Trophoblast cell (in vitro differentiated cells and primary cell): ENCODE measurements at regions not wholly inside any gene's neighbourhood (a gene's known extent, or its start where the extent isn't known, plus 50 kb on each side); places are given as distances from the start of the nearest gene placed in this dataset.

Source experiments
- DNase-seq, 2 donors: peaks; one replicate each; pipeline ENCODE4 v3.0.0-alpha.2; 2016
- H2AFZ ChIP-seq: 2 replicates; pipeline ENCODE4 v1.6.1; 2013; ENCODE audit warnings: low read length, moderate library complexity, mild to moderate bottlenecking; ENCODE audit not compliant: insufficient read depth, poor library complexity
- H2AK5ac ChIP-seq: 2 replicates; pipeline ENCODE4 v1.6.1; 2013; ENCODE audit warnings: mild to moderate bottlenecking, low read length
- H2BK120ac ChIP-seq: 2 replicates; pipeline ENCODE4 v1.6.1; 2013; ENCODE audit warnings: low read length, mild to moderate bottlenecking, moderate library complexity; ENCODE audit not compliant: insufficient read depth, poor library complexity
- H2BK12ac ChIP-seq: 2 replicates; pipeline ENCODE4 v1.6.1; 2013; ENCODE audit warnings: mild to moderate bottlenecking, low read length, moderate library complexity
- H2BK5ac ChIP-seq: 2 replicates; pipeline ENCODE4 v1.6.1; 2013; ENCODE audit warnings: low read length, low read depth, moderate library complexity, mild to moderate bottlenecking; ENCODE audit not compliant: poor library complexity
- H3K14ac ChIP-seq: 2 replicates; pipeline ENCODE4 v1.6.1; 2013; ENCODE audit warnings: mild to moderate bottlenecking, low read length
- H3K18ac ChIP-seq: 2 replicates; pipeline ENCODE4 v1.6.1; 2013; ENCODE audit warnings: mild to moderate bottlenecking, low read length
- H3K23ac ChIP-seq: 2 replicates; pipeline ENCODE4 v1.6.1; 2013; ENCODE audit warnings: low read length
- H3K27ac ChIP-seq: 2 replicates; pipeline ENCODE4 v1.5.1; 2013; ENCODE audit warnings: low read depth, mild to moderate bottlenecking, inconsistent platforms, low read length, moderate library complexity
- H3K27me3 ChIP-seq: 2 replicates; pipeline ENCODE4 v1.6.1; 2013; ENCODE audit warnings: inconsistent platforms, mild to moderate bottlenecking, low read length, moderate library complexity; ENCODE audit not compliant: insufficient read depth
- H3K36me3 ChIP-seq, 2 experiments: 1 replicate in 1 of 2; 2 replicates in 1 of 2; pipeline ENCODE4 v1.6.1; 2013; ENCODE audit warnings: low read length in 2 of 2, mild to moderate bottlenecking in 2 of 2, moderate library complexity in 1 of 2; ENCODE audit not compliant: insufficient read depth in 2 of 2, control insufficient read depth in 1 of 2
- H3K4ac ChIP-seq: 2 replicates; pipeline ENCODE4 v1.6.1; 2013; ENCODE audit warnings: low read depth, mild to moderate bottlenecking, low read length, moderate library complexity
- H3K4me1 ChIP-seq, 2 experiments: 1 replicate in 1 of 2; 2 replicates in 1 of 2; pipeline ENCODE4 v1.6.1; 2013; ENCODE audit warnings: low read length in 2 of 2, mild to moderate bottlenecking in 2 of 2, moderate library complexity in 1 of 2; ENCODE audit not compliant: insufficient read depth in 2 of 2, control insufficient read depth in 1 of 2
- H3K4me2 ChIP-seq: 2 replicates; pipeline ENCODE4 v1.6.1; 2013; ENCODE audit warnings: inconsistent platforms, mild to moderate bottlenecking, low read length, moderate library complexity
- H3K4me3 ChIP-seq: 2 replicates; pipeline ENCODE4 v1.5.1; 2013; ENCODE audit warnings: mild to moderate bottlenecking, low read depth, low read length, inconsistent platforms
- H3K79me1 ChIP-seq: one replicate; pipeline ENCODE4 v1.6.1; 2013; ENCODE audit warnings: low read length
- H3K79me2 ChIP-seq: 2 replicates; pipeline ENCODE4 v1.6.1; 2013; ENCODE audit warnings: low read length, mild to moderate bottlenecking; ENCODE audit not compliant: control insufficient read depth, insufficient read depth, poor library complexity
- H3K9ac ChIP-seq: 2 replicates; pipeline ENCODE4 v1.6.1; 2013; ENCODE audit warnings: mild to moderate bottlenecking, low read length
- H3K9me3 ChIP-seq: 2 replicates; pipeline ENCODE4 v1.6.1; 2013; ENCODE audit warnings: low read depth, mild to moderate bottlenecking, control low read depth, inconsistent platforms, low read length; ENCODE audit not compliant: insufficient read depth
- H4K12ac ChIP-seq: 2 replicates; pipeline ENCODE4 v1.6.1; 2013; ENCODE audit warnings: low read depth, mild to moderate bottlenecking, low read length, moderate library complexity
- H4K8ac ChIP-seq: 2 replicates; pipeline ENCODE4 v1.6.1; 2013; ENCODE audit warnings: low read depth, mild to moderate bottlenecking, low read length, moderate library complexity
- H4K91ac ChIP-seq: one replicate; pipeline ENCODE4 v1.6.1; 2013; ENCODE audit warnings: low read depth, mild to moderate bottlenecking, low read length, moderate library complexity
- WGBS: extraction: QIAGEN DNeasy Blood & Tissue Kit; methylation state at CpG from one replicate; pipeline ENCODE4 v1.1.7; 2013; ENCODE audit warnings: missing lambda C conversion rate; ENCODE audit not compliant: insufficient read length, insufficient coverage; ENCODE audit errors: extremely low coverage; 5-methylcytosine and 5-hydroxymethylcytosine counted together

DNA sequence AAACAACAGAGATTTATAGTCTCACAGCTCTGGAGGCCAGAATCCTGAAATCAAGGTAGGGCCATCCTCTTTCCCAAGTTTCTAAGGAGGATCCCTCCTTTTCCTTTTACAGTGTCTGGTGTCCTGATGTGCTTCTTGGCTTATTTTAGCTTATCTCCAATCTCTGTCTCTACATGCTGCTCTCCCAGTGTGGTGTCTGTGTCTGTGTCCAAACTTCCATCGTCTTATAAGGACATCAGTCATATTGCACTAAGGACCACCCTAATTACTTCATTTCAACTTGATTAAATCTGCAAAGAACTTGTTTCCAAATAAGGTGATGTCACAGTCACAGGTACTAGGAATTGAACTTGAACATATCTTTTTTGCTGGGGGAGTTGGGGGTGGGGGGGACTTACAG is 529.6 kb downstream of the DHX35 start:
- no peak overlapping the region for H2AFZ ChIP-seq
- no peaks in the 10 kb centered on the region for H3K79me2 ChIP-seq
- H3K4ac ChIP-seq: no peak overlapping the region
- no peaks in the 10 kb centered on the region for H3K27me3 ChIP-seq
- no peak for DNase-seq
- H2BK5ac ChIP-seq: no peak overlapping the region
- H3K23ac ChIP-seq: no peak overlapping the region
- no peak overlapping the region for H3K4me2 ChIP-seq
- H3K9ac ChIP-seq: no peak overlapping the region
- H4K12ac ChIP-seq: no peak overlapping the region
- peaks cover 3% of the 10 kb centered on the region for H3K79me1 ChIP-seq
- no peak overlapping the region for H2BK12ac ChIP-seq
- H3K9me3 ChIP-seq: no peaks in the 10 kb centered on the region
- H3K14ac ChIP-seq: no peak overlapping the region
- H4K91ac ChIP-seq: no peak overlapping the region
- no peak overlapping the region for H4K8ac ChIP-seq
- no peak overlapping the region for H2BK120ac ChIP-seq
- no CpG with 5 or more reads among the region's 1 CpG for WGBS
- H3K4me3 ChIP-seq: no peak overlapping the region
- H3K27ac ChIP-seq: no peak overlapping the region
- H2AK5ac ChIP-seq: no peak overlapping the region
- H3K4me1 ChIP-seq: no peaks in the 10 kb centered on the region
- no peaks in the 10 kb centered on the region for H3K36me3 ChIP-seq
- H3K18ac ChIP-seq: no peak overlapping the region

DNA sequence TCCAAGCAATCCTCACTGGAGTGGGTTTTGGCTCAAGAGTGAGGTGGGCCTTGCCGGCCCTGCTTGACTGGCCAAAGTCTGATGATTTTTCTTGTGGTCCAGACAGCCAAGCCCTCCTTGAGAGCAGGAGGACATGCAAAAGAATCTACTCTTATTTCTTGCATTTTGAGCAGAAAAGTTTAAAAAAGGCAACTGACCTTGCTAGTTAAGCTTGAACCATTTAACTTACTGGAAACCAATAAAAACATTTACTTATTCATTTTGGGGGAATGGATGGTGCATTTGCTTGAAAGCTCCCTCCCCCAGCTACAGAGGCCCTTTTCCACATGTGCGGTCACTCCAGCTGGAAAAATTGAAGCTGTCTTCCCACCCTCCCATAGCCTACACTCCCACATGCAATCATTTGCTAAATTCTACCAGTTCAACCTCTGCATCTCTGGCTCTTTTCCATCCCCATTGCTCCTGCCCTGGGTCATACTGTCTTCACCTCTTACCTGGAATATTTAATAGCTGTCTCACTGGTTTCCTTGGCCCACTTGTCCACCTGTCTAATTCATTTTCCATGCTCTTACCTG is 527.9 kb downstream of the DHX35 start:
- H3K36me3 ChIP-seq: no peaks in the 10 kb centered on the region
- no peak overlapping the region for H2BK120ac ChIP-seq
- no peaks in the 10 kb centered on the region for H3K4me1 ChIP-seq
- H2AK5ac ChIP-seq: no peak overlapping the region
- no peak for DNase-seq
- H4K8ac ChIP-seq: no peak overlapping the region
- H3K4me2 ChIP-seq: no peak overlapping the region
- H2AFZ ChIP-seq: no peak overlapping the region
- H3K4me3 ChIP-seq: no peak overlapping the region
- WGBS: no CpG with 5 or more reads among the region's 2 CpGs
- H3K27me3 ChIP-seq: no peaks in the 10 kb centered on the region
- H3K9me3 ChIP-seq: no peaks in the 10 kb centered on the region
- H2BK5ac ChIP-seq: no peak overlapping the region
- no peak overlapping the region for H4K91ac ChIP-seq
- no peak overlapping the region for H3K4ac ChIP-seq
- no peak overlapping the region for H3K23ac ChIP-seq
- H3K14ac ChIP-seq: no peak overlapping the region
- H3K27ac ChIP-seq: no peak overlapping the region
- no peak overlapping the region for H3K9ac ChIP-seq
- H2BK12ac ChIP-seq: no peak overlapping the region
- no peaks in the 10 kb centered on the region for H3K79me2 ChIP-seq
- no peak overlapping the region for H4K12ac ChIP-seq
- H3K79me1 ChIP-seq: peaks cover 3% of the 10 kb centered on the region
- H3K18ac ChIP-seq: no peak overlapping the region

DNA sequence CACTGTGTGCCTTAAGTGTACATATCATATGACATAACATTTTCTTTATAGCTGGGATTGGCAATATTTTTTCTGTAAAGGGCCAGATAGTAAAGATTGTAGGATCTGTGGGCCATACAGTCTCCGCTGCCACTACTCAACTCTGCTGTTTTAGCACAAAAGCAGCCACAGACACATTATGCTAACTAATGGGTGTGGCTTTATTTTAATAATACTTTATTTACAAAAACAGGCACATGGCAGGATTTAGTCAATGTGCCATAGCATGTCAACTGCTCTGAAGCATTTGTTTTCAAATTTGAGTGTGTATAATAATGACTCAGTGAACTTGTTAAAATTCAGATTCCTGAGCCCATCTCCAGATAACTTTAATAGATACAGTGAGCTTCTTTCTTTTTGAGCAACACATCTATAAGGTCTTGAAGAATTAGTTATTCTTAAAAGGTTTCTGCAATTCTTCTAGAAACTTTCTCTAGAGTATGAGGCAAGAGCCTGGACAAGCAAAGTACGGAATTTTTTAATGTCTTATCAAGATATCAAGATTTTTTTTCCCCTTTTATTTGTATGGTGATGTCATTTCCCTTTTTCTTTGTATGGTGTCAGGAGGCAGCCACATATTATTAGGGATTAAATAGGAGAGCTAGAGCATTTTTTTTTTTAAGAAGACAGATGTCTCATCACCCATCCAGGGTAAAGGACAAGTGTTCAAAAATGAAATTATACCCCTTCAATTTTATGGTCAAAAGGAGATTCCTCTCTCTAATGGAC is 518.3 kb downstream of the DHX35 start:
- no peak overlapping the region for H2BK120ac ChIP-seq
- no peaks in the 10 kb centered on the region for H3K27me3 ChIP-seq
- H3K23ac ChIP-seq: no peak overlapping the region
- H3K18ac ChIP-seq: no peak overlapping the region
- no peak overlapping the region for H3K9ac ChIP-seq
- H3K9me3 ChIP-seq: no peaks in the 10 kb centered on the region
- DNase-seq: no peak
- no peaks in the 10 kb centered on the region for H3K79me1 ChIP-seq
- H3K4me2 ChIP-seq: no peak overlapping the region
- no peak overlapping the region for H2AFZ ChIP-seq
- H2BK5ac ChIP-seq: no peak overlapping the region
- H3K79me2 ChIP-seq: no peaks in the 10 kb centered on the region
- no peak overlapping the region for H4K8ac ChIP-seq
- no peak overlapping the region for H2AK5ac ChIP-seq
- no peak overlapping the region for H3K4ac ChIP-seq
- WGBS: no CpG with 5 or more reads among the region's 2 CpGs
- H4K12ac ChIP-seq: no peak overlapping the region
- no peaks in the 10 kb centered on the region for H3K4me1 ChIP-seq
- H3K4me3 ChIP-seq: no peak overlapping the region
- no peak overlapping the region for H4K91ac ChIP-seq
- no peaks in the 10 kb centered on the region for H3K36me3 ChIP-seq
- H3K27ac ChIP-seq: no peak overlapping the region
- H2BK12ac ChIP-seq: no peak overlapping the region
- no peak overlapping the region for H3K14ac ChIP-seq

DNA sequence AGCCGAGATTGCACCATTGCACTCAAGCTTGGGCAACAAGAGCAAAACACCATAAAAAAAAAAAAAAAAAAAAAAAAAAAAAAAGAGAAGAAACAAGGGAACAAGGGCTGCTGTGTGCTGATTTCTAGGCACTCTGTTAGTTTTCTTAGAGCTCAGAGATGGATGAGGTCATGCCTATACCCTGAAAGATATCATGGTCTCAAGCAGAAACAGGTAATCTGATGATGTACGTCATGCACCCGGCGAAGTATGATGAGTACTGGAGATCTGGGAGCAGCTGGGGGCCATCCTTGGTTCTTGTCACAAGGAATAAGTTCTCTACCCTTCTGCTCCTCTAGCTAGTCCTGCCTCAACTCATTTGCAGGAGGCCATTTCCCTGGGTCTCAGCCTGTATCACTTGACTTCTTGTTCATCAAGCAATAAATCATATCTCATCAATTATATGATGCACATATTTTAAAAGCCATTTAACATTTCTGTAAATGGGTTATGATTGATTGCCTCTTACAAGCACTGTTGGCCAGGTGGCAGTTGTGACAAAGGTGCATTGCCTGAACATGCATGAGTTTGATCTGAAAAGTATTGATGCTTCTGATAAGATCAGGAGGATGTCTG is 517.2 kb downstream of the DHX35 start:
- Histone ChIP-seq H2BK5ac (no peak overlapping the region), H3K18ac (no peak overlapping the region), H3K4me3 (no peak overlapping the region), H2BK12ac (no peak overlapping the region), H3K4me1 (no peaks in the 10 kb centered on the region), H3K27ac (no peak overlapping the region), H2AFZ (no peak overlapping the region), H2AK5ac (no peak overlapping the region), H3K9ac (no peak overlapping the region), H3K36me3 (no peaks in the 10 kb centered on the region), H4K91ac (no peak overlapping the region), H3K9me3 (no peaks in the 10 kb centered on the region), H3K14ac (no peak overlapping the region), H4K8ac (no peak overlapping the region), H4K12ac (no peak overlapping the region), H3K79me1 (no peaks in the 10 kb centered on the region), H3K4me2 (no peak overlapping the region), H3K27me3 (no peaks in the 10 kb centered on the region), H3K4ac (no peak overlapping the region), H2BK120ac (no peak overlapping the region), H3K23ac (no peak overlapping the region), H3K79me2 (no peaks in the 10 kb centered on the region)
- no CpG with 5 or more reads among the region's 4 CpGs for WGBS
- no peak for DNase-seq
